ENCODE measurements at regions not wholly inside any gene's neighbourhood (a gene's known extent, or its start where the extent isn't known, plus 50 kb on each side); places are given as distances from the start of the nearest gene placed in this dataset.

DNA sequence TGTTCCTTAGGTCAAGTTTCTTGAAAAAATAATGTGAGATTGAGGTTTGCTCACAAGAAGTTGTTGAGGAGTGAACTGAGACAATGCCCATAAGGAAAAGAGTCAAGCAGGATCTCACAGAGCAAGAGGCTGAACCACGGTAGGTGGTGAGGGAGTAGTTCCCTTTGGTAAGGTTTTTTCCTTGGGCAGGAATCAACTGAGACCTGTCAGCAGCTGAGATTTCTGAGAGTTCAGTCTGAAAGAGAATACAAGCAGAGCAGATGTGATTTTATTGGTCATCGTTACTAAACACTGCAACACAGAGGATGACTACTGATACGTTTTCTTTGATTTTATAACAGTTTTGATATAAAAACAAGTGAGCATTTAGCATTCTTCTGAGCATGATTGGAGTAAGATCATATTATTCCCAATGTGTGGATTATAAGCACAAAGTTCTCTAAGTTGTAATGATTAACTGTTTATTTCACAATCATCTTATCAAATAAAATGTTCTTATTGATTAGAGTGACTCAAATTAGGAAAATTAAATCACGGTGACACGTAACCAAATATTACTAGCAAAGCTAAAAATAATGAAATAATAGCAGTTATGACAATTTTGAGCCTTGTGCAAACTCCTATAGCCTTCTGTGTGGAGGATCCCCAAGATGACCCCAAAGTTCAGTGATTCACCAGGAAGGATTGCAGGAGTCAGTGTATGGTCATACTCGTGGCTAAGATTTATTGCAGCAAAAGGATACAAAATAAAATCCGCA lies 346.2 kb upstream of the ZNF717 start:
- ATAC-seq (no peak), DNase-seq (ENCODE audit: low read depth, low spot score) (no peak)
- Histone ChIP-seq H3K36me3 (ENCODE audit: control insufficient read depth, insufficient read depth, low read length) (no peaks in the 10 kb centered on the region), H3K4me1 (ENCODE audit: control insufficient read depth, insufficient read depth, low read length) (no peaks in the 10 kb centered on the region), H3K27me3 (ENCODE audit: control insufficient read depth, insufficient read depth, low read length) (no peaks in the 10 kb centered on the region), H3K4me3 (ENCODE audit: low read depth in 2 of 2, low read length in 2 of 2) (no peak overlapping the region), H3K9me3 (ENCODE audit: control insufficient read depth, insufficient read depth, low read depth, low read length) (no peaks in the 10 kb centered on the region), H3K27ac (ENCODE audit: low read length) (no peak overlapping the region)
- ChIA-PET POLR2A (no interaction called here), CTCF (no interaction called here)
- intact Hi-C loops (cut with micrococcal nuclease; ENCODE audit: unreplicated experiment) (no loop called here), in situ Hi-C loops (cut with HindIII; ENCODE audit: low pct_unique_long_range_greater_than_20kb, low sequenced_read_pairs) (no loop called here)
- TF ChIP-seq REST (IDR thresholded peaks at IDR 0.05; ENCODE audit: insufficient read depth in 1 of 2, low read depth in 2 of 2, low read length in 1 of 2) = no peak
- no peak for TF ChIP-seq CTCF (IDR thresholded peaks at IDR 0.05)
- no peak for TF ChIP-seq SIN3A (IDR thresholded peaks at IDR 0.05; ENCODE audit: borderline replicate concordance, insufficient read depth, low read depth, low read length)
- no peak for TF ChIP-seq TCF7L2 (IDR thresholded peaks at IDR 0.05; ENCODE audit: low read depth, low read length)
- no peak for TF ChIP-seq POLR2AphosphoS5 (IDR thresholded peaks at IDR 0.05; ENCODE audit: low read depth, low read length)
- BruUV-seq (replicated peaks) = no TSS peak

DNA sequence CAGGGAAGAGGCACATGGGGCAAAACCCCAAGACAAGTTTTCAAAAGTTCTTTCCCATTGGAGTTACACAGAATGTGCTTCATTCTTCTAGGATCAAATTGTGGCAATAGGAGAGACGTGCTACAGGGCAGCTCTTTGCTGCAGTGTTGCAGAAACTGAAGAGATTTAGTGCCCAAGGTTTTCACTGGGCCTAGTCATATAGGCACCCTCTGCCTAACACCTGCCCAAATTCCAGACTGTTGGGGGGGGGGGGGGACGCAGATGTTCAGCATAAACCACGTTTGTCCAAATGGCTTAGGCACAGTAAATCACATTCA lies 346.8 kb upstream of the ZNF717 start:
- Histone ChIP-seq H3K9me3 (ENCODE audit: control insufficient read depth, insufficient read depth, low read depth, low read length) (no peaks in the 10 kb centered on the region), H3K4me1 (ENCODE audit: control insufficient read depth, insufficient read depth, low read length) (no peaks in the 10 kb centered on the region), H3K4me3 (ENCODE audit: low read depth in 2 of 2, low read length in 2 of 2) (no peak overlapping the region), H3K27me3 (ENCODE audit: control insufficient read depth, insufficient read depth, low read length) (no peaks in the 10 kb centered on the region), H3K36me3 (ENCODE audit: control insufficient read depth, insufficient read depth, low read length) (no peaks in the 10 kb centered on the region), H3K27ac (ENCODE audit: low read length) (no peak overlapping the region)
- CTCF ChIA-PET = no interaction called here
- in situ Hi-C loops (cut with HindIII; ENCODE audit: low pct_unique_long_range_greater_than_20kb, low sequenced_read_pairs) (no loop called here), intact Hi-C loops (cut with micrococcal nuclease; ENCODE audit: unreplicated experiment) (no loop called here)
- BruUV-seq (replicated peaks) = no TSS peak
- POLR2A ChIA-PET = no interaction called here
- no peak for ATAC-seq
- no peak for DNase-seq (ENCODE audit: low read depth, low spot score)
- TF ChIP-seq REST (IDR thresholded peaks at IDR 0.05; ENCODE audit: insufficient read depth in 1 of 2, low read depth in 2 of 2, low read length in 1 of 2) (no peak), TCF7L2 (IDR thresholded peaks at IDR 0.05; ENCODE audit: low read depth, low read length) (no peak), SIN3A (IDR thresholded peaks at IDR 0.05; ENCODE audit: borderline replicate concordance, insufficient read depth, low read depth, low read length) (no peak), POLR2AphosphoS5 (IDR thresholded peaks at IDR 0.05; ENCODE audit: low read depth, low read length) (no peak), CTCF (IDR thresholded peaks at IDR 0.05) (no peak)

All from Panc1 (cell line).